Prostate gland (tissue), 2 donors: ENCODE measurements at regions not wholly inside any gene's neighbourhood (a gene's known extent, or its start where the extent isn't known, plus 50 kb on each side); places are given as distances from the start of the nearest gene placed in this dataset.

ENCODE experiments used
- DNase-seq: peaks from one replicate; pipeline ENCODE4 v3.0.0-alpha.2; 2019; ENCODE audit warnings: low spot score
- H3K27ac ChIP-seq, 2 donors: fragments of 200-600 bp; sonication (generic); 2 replicates each; pipeline ENCODE4 v1.5.1; 2017 to 2019
- H3K27me3 ChIP-seq: fragments of 200-600 bp; sonication (generic); replicated peaks from 2 replicates; pipeline ENCODE4 v1.5.1; 2019; ENCODE audit not compliant: insufficient read depth
- H3K36me3 ChIP-seq, 2 donors: fragments of 200-600 bp; sonication (generic); 1 replicate in 1 of 2; 2 replicates in 1 of 2; pipeline versions ENCODE4 v1.5.1 to v1.8.1; 2017 to 2019
- H3K4me1 ChIP-seq: fragments of 200-600 bp; sonication (generic); replicated peaks from 2 replicates; pipeline ENCODE4 v1.5.1; 2019
- H3K4me3 ChIP-seq, 2 donors: fragments of 200-600 bp; sonication (generic); 2 replicates each; pipeline ENCODE4 v1.5.1; 2017 to 2019
- H3K9me3 ChIP-seq: fragments of 200-600 bp; sonication (generic); 2 replicates; pipeline ENCODE4 v1.5.1; 2017
- CTCF ChIP-seq, 4 experiments: fragments of 200-600 bp in 2 of 4; fragments of 450-650 bp in 2 of 4; sonication (generic) in 2 of 4; IDR thresholded peaks; 1 replicate in 3 of 4; 2 replicates in 1 of 4; pipeline ENCODE4 v1.5.1; 2016 to 2019; ENCODE audit warnings: antibody characterized with exemption in 4 of 4, mild to moderate bottlenecking in 2 of 4, moderate library complexity in 2 of 4
- POLR2A ChIP-seq: fragments of 450-650 bp; IDR thresholded peaks from one replicate; pipeline ENCODE4 v1.6.1; 2016; ENCODE audit warnings: antibody characterized with exemption, mild to moderate bottlenecking
- POLR2AphosphoS5 ChIP-seq: sonication (generic); formaldehyde crosslinking; IDR thresholded peaks from one replicate; pipeline ENCODE4 v1.6.1; 2017; ENCODE audit warnings: antibody characterized with exemption
- WGBS: methylation state at CpG from one replicate; pipeline ENCODE4 v1.1.5; 2018; 5-methylcytosine and 5-hydroxymethylcytosine counted together
- intact Hi-C: fragments of 100-400 bp; cut with DNase I; formaldehyde crosslinking; loops from one replicate; pipeline ENCODE4 v1.14.2; 2022

- Histone ChIP-seq H3K36me3 (no peaks in the 10 kb centered on the region), H3K4me1 (no peaks in the 10 kb centered on the region), H3K27me3 (no peaks in the 10 kb centered on the region), H3K4me3 (no peak overlapping the region), H3K9me3 (no peaks in the 10 kb centered on the region), H3K27ac (no peak overlapping the region)
- DNase-seq, result no peak
- 43% methylated on average over 3 of the region's 3 CpGs for WGBS
- intact Hi-C loops, result no loop called here
- TF ChIP-seq POLR2AphosphoS5 (no peak), CTCF (IDR thresholded peaks at IDR 0.05) (no peak), POLR2A (no peak)
Observed at GRCh38 chr15:62920682-62921502, 121.7 kb upstream of the TPM1 start.

DNA sequence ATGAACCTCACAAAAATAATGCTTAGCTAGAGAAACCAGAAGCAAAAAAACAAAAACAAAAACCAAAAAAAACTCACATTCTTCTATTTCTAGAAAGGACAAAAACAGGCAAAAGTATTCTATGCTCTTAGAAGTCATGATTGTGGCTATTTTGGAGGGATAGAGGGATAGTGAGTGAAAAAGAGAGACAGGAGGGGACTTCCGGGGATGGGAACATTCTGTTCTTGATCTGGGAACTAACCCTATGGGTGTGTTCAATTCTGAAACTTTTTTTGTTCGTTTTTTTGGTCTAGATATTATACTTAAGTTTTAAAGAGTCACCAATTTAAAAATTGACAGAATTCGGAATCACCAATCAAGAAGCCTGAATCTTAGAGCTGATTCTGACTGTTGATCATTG, 120.0 kb upstream of the TPM1 start:
- intact Hi-C loops, result no loop called here
- H3K9me3 ChIP-seq, result no peaks in the 10 kb centered on the region
- H3K4me1 ChIP-seq, result no peaks in the 10 kb centered on the region
- WGBS, result 66% methylated on average over 3 of the region's 3 CpGs
- H3K4me3 ChIP-seq, result no peak overlapping the region
- no peak for DNase-seq
- H3K27ac ChIP-seq, result no peak overlapping the region
- no peaks in the 10 kb centered on the region for H3K27me3 ChIP-seq
- H3K36me3 ChIP-seq, result no peaks in the 10 kb centered on the region
- TF ChIP-seq POLR2AphosphoS5 (no peak), CTCF (IDR thresholded peaks at IDR 0.05) (no peak), POLR2A (no peak)

GRCh38 chr15:62925875-62926274, 116.7 kb upstream of the TPM1 start:
- Histone ChIP-seq H3K27me3 (no peaks in the 10 kb centered on the region), H3K9me3 (no peaks in the 10 kb centered on the region), H3K4me1 (no peaks in the 10 kb centered on the region), H3K27ac (no peak overlapping the region), H3K36me3 (no peaks in the 10 kb centered on the region), H3K4me3 (no peak overlapping the region)
- intact Hi-C loops, result no loop called here
- TF ChIP-seq POLR2A (no peak), CTCF (IDR thresholded peaks at IDR 0.05) (no peak), POLR2AphosphoS5 (no peak)
- no peak for DNase-seq
- WGBS, result 93% methylated on average over 8 of the region's 8 CpGs

DNA sequence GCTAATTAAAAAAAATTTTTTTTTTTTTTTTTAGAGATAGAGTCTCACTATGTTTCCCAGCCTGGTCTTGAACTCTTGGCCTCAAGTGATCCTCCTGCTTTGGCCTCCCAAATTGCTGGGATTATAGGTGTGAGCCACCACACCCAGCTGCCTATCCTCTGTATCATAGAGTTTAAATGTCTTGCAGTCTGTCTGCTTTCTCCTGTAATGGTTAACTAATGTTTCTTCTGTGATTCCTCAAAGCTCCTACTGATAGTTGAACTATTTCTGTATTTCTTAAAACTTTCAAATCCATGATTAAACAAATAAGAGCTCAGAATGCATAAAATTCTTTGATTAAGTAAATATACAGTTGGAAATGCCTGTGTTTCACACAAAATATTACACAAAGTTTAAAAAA, 115.4 kb upstream of the TPM1 start:
- no peaks in the 10 kb centered on the region for H3K27me3 ChIP-seq
- DNase-seq, result no peak
- no peaks in the 10 kb centered on the region for H3K9me3 ChIP-seq
- no peaks in the 10 kb centered on the region for H3K4me1 ChIP-seq
- intact Hi-C loops, result no loop called here
- TF ChIP-seq CTCF (IDR thresholded peaks at IDR 0.05) (no peak), POLR2AphosphoS5 (no peak), POLR2A (no peak)
- no peak overlapping the region for H3K4me3 ChIP-seq
- no peaks in the 10 kb centered on the region for H3K36me3 ChIP-seq
- H3K27ac ChIP-seq, result no peak overlapping the region

DNA sequence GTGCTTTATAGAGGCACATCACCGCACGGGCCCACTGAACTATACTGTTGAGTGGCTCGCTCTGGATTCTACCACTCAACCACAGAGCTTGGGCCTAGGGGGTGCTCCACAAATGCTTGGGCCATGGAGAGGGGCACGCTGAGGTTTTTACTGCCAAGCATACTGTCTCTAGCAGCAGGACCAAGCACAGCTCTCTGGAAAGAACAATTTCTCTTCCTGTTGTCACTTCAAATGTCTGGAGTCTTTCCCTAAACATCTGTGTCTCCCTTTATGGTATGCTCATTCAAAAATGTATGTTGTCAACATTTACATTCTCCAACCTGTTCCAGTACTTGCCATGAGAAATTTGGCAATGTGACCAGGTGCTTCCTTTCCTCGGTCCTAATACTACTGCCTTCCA, 114.7 kb upstream of the TPM1 start:
- Histone ChIP-seq H3K9me3 (no peaks in the 10 kb centered on the region), H3K4me1 (no peaks in the 10 kb centered on the region), H3K27me3 (no peaks in the 10 kb centered on the region), H3K27ac (no peak overlapping the region), H3K4me3 (no peak overlapping the region), H3K36me3 (no peaks in the 10 kb centered on the region)
- 93% methylated on average over 5 of the region's 5 CpGs for WGBS
- TF ChIP-seq POLR2A (no peak), POLR2AphosphoS5 (no peak), CTCF (IDR thresholded peaks at IDR 0.05) (no peak)
- intact Hi-C loops, result no loop called here
- DNase-seq, result no peak
